Mucosa of stomach (tissue), 1 donor: ENCODE measurements at regions not wholly inside any gene's neighbourhood (a gene's known extent, or its start where the extent isn't known, plus 50 kb on each side); places are given as distances from the start of the nearest gene placed in this dataset.

Experiments
- H3K27me3 ChIP-seq: one replicate; pipeline ENCODE4 v1.7.0; 2013; ENCODE audit warnings: mild to moderate bottlenecking, low read length; ENCODE audit not compliant: control insufficient read depth, insufficient read depth
- H3K36me3 ChIP-seq: one replicate; pipeline ENCODE4 v1.7.0; 2013; ENCODE audit warnings: low read length; ENCODE audit not compliant: control insufficient read depth, insufficient read depth
- H3K4me1 ChIP-seq: one replicate; pipeline ENCODE4 v1.7.0; 2013; ENCODE audit warnings: mild to moderate bottlenecking, low read length; ENCODE audit not compliant: control insufficient read depth, insufficient read depth
- H3K4me3 ChIP-seq: one replicate; pipeline ENCODE4 v1.7.0; 2013; ENCODE audit warnings: low read length
- H3K9ac ChIP-seq: one replicate; pipeline ENCODE4 v1.7.0; 2013; ENCODE audit warnings: mild to moderate bottlenecking, low read length, moderate library complexity
- H3K9me3 ChIP-seq: one replicate; pipeline ENCODE4 v1.7.0; 2013; ENCODE audit warnings: mild to moderate bottlenecking, low read length, moderate library complexity; ENCODE audit not compliant: control insufficient read depth
- donor health status: Pancreatic carcinoma.

DNA sequence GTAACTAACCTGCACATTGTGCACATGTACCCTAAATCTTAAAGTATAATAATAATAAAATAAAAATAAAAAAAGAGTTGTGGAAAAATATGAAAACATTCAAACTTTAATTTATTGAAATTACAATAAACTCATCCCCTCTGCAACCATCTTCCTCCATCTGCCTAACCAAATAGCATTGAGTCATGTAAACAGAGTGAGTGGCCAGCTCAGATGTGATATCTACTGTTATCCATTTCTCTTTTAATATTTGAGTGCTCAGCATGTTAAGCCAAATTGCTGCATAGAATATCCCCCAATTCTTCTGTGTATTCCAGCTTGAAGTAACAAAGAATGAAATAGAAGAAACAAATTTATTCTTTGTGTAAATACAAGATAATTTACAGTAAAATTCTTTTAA is 124.4 kb upstream of the HMHB1 start:
- H3K4me3 ChIP-seq, result no peak overlapping the region
- H3K27me3 ChIP-seq, result no peaks in the 10 kb centered on the region
- H3K9me3 ChIP-seq, result no peaks in the 10 kb centered on the region
- H3K9ac ChIP-seq, result no peak overlapping the region
- no peaks in the 10 kb centered on the region for H3K4me1 ChIP-seq
- H3K36me3 ChIP-seq, result no peaks in the 10 kb centered on the region

DNA sequence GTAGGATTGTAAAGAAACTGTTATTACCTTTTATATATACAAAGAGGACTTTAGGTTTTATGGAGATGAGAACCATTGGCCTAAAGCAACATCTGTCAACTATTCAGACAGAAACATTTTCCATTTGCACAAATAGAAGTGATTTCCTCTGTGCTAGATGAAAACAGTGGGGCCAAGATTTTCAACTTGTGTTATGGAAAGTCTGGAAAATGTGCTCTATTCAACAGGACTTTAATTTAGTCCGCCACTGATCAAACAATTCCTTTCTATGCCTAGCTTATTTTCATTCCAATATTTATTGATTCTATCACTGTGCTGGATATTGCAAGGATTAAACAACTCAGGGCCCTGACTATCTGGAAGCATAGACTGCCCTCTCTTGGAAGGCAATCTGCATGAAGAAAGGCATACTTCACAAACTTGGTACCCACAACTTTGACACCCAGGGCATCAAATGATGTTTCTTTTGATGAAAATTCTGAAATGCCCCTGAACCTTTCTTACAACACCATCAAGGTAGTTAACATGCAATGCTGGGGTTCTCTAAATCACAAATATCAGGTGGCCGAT is 126.6 kb upstream of the HMHB1 start:
- Histone ChIP-seq H3K36me3 (no peaks in the 10 kb centered on the region), H3K9me3 (no peaks in the 10 kb centered on the region), H3K27me3 (no peaks in the 10 kb centered on the region), H3K4me1 (no peaks in the 10 kb centered on the region), H3K4me3 (no peak overlapping the region), H3K9ac (no peak overlapping the region)

DNA sequence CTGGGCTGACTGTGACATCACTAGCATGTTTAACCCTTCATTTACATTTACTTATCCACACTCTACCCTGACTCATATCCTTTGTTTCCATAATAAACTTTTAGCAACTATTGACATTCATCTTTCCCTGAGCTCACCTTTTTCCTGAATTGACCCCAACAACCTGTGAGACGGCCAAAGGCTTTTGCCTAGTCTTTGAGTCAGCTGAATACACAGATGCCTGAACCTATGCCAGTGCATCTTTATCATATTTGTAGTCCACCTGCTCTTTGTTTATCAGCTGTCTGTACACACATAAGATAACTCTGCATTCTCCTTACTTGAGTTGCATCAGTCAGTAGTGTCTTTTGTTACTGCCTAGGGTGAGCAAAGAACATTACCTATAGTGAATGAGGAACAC is 128.5 kb upstream of the HMHB1 start:
- H3K27me3 ChIP-seq, result no peaks in the 10 kb centered on the region
- no peaks in the 10 kb centered on the region for H3K36me3 ChIP-seq
- H3K9me3 ChIP-seq, result no peaks in the 10 kb centered on the region
- no peak overlapping the region for H3K9ac ChIP-seq
- no peak overlapping the region for H3K4me3 ChIP-seq
- H3K4me1 ChIP-seq, result no peaks in the 10 kb centered on the region

DNA sequence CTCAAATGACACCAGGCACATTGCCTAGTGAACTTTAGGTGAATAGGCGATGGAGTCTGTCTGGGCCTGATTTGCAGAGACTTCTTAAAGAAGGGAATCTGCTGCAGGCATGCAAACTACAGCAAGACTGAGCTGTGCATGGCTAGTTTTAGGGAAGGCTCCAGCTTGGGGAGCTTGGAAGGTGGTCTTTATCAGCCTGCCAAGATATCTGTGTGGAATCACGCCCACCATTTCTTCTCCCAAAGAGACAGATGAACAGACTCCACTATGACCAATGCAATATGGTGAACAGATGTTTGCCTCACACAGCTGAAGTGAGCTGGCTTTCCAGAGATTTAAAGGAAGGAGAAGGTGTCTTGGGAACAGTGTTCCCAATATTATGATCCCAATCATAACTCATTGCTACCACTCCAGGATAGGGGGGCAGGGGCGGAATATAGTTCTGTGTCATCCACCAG is 129.0 kb upstream of the HMHB1 start:
- no peaks in the 10 kb centered on the region for H3K4me1 ChIP-seq
- H3K36me3 ChIP-seq, result no peaks in the 10 kb centered on the region
- no peaks in the 10 kb centered on the region for H3K9me3 ChIP-seq
- H3K4me3 ChIP-seq, result no peak overlapping the region
- H3K9ac ChIP-seq, result no peak overlapping the region
- H3K27me3 ChIP-seq, result no peaks in the 10 kb centered on the region

DNA sequence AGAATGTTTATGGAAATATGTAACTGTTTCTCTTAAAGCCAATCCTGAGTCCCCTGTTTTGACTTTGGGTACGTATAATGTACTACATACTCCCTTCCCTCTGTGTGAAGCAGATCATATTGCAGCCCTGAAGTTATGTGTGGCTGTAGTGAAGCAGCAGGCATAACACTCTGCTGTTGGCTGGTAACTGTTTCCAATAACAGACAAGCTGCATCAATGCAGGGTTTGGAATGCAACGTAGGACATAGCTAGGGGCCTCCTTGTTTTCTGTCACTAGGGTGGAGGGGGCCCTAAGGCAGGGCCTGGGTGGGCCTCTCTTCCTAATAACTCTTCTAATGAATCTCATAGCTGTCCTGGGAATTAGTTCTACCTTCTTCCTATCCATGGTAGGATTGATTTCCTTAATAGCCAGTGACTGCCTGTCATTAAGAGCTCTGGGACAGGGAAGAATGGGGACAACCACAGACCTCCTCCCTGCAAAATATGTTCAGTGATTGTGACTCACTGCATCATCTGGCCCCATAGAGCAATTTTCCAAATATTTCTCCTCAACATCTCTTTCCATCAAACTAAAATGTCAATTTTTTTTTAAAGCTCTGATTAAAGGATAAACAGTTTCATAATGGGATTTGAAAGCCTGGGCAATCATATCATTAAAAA is 129.6 kb upstream of the HMHB1 start:
- H3K9me3 ChIP-seq, result no peaks in the 10 kb centered on the region

DNA sequence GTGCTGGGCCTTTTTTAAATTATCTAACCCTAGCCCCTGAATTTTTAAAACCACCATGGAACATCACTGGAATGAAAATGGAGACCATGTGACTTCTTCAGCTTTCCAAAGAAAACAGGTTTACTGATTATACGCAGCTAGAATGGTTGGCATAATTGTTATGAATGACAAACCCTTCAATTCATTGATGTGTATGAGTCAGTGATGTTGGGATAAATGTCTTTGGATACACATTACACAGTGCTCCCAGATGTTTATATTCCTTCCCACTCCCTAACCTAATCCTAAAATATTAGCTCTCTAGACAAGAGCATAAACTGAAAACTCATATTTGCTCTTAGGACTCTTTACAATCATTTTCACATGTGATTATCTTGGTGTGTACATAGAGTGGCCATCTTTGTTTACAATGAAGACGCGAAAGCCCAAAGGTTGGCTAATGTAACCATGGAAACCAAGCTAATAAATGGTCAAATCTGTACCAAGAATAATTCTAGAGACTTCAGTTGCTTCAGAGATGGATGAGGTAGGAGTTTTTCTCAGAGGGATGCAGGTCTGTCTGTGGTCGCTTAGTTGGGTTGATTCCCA is 131.2 kb upstream of the HMHB1 start:
- Histone ChIP-seq H3K27me3 (no peaks in the 10 kb centered on the region), H3K4me3 (no peak overlapping the region), H3K4me1 (no peaks in the 10 kb centered on the region), H3K9ac (no peak overlapping the region), H3K36me3 (no peaks in the 10 kb centered on the region), H3K9me3 (no peaks in the 10 kb centered on the region)

More for the DNA sequence above, 129.6 kb upstream of the HMHB1 start:
- H3K4me3 ChIP-seq, result no peak overlapping the region
- no peaks in the 10 kb centered on the region for H3K36me3 ChIP-seq
- no peaks in the 10 kb centered on the region for H3K4me1 ChIP-seq
- H3K27me3 ChIP-seq, result no peaks in the 10 kb centered on the region
- H3K9ac ChIP-seq, result no peak overlapping the region

DNA sequence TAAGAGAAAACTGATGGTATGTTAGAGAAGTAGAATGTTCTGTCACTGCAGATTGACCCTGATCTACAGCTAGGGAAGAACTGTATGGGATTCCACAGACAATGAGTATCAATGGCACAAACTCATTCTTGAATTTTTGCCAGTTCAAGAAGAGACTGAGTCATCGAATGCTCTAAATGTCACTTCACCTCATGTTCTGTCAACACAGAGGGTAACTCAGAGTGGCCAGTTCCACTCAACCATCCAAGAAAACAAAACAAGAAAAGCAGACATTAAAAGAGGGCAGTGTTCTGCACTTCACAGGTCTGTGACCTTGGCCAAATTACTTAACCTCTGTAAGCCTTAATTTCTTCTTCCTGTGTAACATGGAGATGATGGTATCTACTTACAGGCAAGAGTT is 132.2 kb upstream of the HMHB1 start:
- Histone ChIP-seq H3K9me3 (no peaks in the 10 kb centered on the region), H3K4me3 (no peak overlapping the region), H3K4me1 (peaks cover under 1% of the 10 kb centered on the region), H3K9ac (no peak overlapping the region), H3K36me3 (no peaks in the 10 kb centered on the region), H3K27me3 (no peaks in the 10 kb centered on the region)

DNA sequence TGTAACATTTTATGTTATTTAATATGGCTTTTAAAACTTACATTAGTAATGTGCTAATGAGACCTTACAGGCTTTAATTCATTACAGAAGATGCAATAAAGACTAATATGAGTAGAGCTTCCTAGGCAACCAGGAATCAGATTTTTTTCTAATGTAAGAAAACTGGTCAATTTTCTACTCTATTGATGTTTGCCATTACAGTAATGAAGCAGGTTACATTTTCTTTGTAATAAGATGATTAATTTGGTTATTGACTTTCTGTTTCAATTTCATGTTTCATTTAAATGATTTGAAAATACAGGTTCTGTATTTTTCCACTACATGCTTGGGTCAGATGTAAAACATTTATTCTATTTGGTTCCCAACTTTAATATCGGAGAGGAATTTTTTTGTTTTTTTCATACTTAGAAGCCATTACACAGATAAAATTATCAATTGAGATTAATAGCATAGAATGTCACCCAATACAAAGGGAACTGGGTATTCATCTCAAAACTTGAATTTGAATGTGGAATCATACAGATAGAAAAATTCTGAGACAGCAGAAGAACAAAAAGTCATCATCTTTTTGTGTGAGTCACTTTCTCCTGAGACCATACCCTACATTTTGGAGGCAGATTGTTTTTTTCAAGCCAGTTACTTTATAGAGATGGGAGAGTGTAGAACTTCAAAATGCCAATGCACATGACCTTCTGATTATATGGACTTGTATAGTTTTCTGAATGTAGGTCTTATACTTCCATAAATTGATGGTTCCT is 133.6 kb upstream of the HMHB1 start:
- no peak overlapping the region for H3K9ac ChIP-seq
- no peaks in the 10 kb centered on the region for H3K9me3 ChIP-seq
- peaks cover 15% of the 10 kb centered on the region for H3K4me1 ChIP-seq
- H3K4me3 ChIP-seq, result no peak overlapping the region
- H3K27me3 ChIP-seq, result no peaks in the 10 kb centered on the region
- no peaks in the 10 kb centered on the region for H3K36me3 ChIP-seq

DNA sequence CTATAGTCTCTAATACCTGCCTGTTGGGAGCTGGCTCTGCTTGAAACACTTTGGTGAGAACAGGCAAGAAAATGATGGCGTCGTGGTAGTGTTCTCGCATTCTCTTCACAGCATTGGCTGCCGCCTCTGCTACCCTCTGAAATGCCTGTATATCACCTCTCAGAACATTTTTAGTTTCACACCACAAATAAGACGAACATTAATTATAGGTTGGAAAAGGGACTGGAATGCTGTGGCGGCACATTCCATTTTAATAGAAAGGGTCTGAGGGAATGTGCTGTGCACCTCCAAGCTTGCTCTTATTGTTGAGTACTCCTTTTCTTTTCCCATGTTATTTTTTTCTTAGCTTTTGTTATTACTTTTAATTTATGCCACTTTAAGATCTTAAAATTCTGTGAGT is 134.6 kb upstream of the HMHB1 start:
- H3K9ac ChIP-seq, result no peak overlapping the region
- H3K36me3 ChIP-seq, result no peaks in the 10 kb centered on the region
- no peak overlapping the region for H3K4me3 ChIP-seq
- H3K9me3 ChIP-seq, result no peaks in the 10 kb centered on the region
- H3K27me3 ChIP-seq, result no peaks in the 10 kb centered on the region
- peaks cover 16% of the 10 kb centered on the region for H3K4me1 ChIP-seq

DNA sequence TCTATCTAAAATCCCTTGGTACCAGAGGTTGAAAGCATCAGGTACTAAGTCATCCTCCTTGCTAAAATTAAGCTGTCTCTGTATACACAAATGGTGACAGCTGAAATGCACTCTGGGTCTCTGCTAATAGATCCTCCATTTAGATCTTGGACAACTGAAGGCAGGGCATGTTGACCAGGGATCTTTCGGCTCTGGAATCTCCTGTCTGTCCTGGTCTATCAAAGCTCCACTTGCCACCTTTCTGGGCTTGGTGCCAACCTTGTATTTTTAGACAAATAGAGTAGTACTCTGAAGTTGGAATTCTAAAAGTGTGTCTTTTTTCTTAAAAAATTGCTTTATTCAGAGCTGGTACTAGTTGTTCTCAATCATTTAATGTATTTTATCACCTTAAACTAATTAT is 135.2 kb upstream of the HMHB1 start:
- Histone ChIP-seq H3K9ac (no peak overlapping the region), H3K4me1 (peaks cover 16% of the 10 kb centered on the region), H3K9me3 (no peaks in the 10 kb centered on the region), H3K27me3 (no peaks in the 10 kb centered on the region), H3K4me3 (no peak overlapping the region), H3K36me3 (no peaks in the 10 kb centered on the region)

DNA sequence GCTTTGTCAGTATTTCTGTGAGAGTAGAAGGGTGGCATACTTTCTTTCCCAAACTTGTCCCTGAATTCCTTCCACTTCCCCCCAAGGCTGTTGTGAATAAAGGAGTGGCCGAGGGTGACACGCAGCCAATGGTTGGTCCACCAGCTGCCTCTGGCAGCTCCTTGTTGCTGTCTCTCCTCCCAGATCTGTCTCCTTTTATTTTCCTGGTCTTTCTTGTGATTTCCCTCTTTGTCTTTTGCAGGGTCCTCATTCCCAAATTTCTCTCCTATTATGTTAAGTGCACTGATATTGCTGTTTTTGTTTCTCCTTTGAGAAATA is 137.5 kb upstream of the HMHB1 start:
- Histone ChIP-seq H3K9me3 (no peaks in the 10 kb centered on the region), H3K36me3 (no peaks in the 10 kb centered on the region), H3K4me3 (no peak overlapping the region), H3K4me1 (peaks cover 16% of the 10 kb centered on the region), H3K27me3 (no peaks in the 10 kb centered on the region), H3K9ac (no peak overlapping the region)
